ENCODE measurements at regions not wholly inside any gene's neighbourhood (a gene's known extent, or its start where the extent isn't known, plus 50 kb on each side); places are given as distances from the start of the nearest gene placed in this dataset.

- TF ChIP-seq EP300 (IDR thresholded peaks at IDR 0.05) (no peak), CTCF (IDR thresholded peaks at IDR 0.05) (no peak), POLR2AphosphoS5 (IDR thresholded peaks at IDR 0.05) (no peak), POLR2A (IDR thresholded peaks at IDR 0.05) (no peak)
Measured at GRCh38 chr13:79815041-79815440, 334.1 kb downstream of the NDFIP2 start.
